ENCODE measurements at regions not wholly inside any gene's neighbourhood (a gene's known extent, or its start where the extent isn't known, plus 50 kb on each side); places are given as distances from the start of the nearest gene placed in this dataset.

- Histone ChIP-seq H2AFZ (ENCODE audit: low read length) (peak overlapping the region; percentile 81), H4K20me1 (ENCODE audit: insufficient read depth, low read length) (no peaks in the 10 kb centered on the region), H3K27ac (ENCODE audit: low read depth, low read length, poor library complexity, severe bottlenecking) (peak overlapping the region; percentile 89), H3K4me1 (ENCODE audit: insufficient read depth, low read length, poor library complexity, severe bottlenecking) (peaks cover 35% of the 10 kb centered on the region), H3K4me3 (ENCODE audit: low read depth, low read length, poor library complexity, severe bottlenecking) (no peak overlapping the region), H3K36me3 (ENCODE audit: insufficient read depth, low read length) (peaks cover 19% of the 10 kb centered on the region), H3K4me2 (ENCODE audit: low read length) (peak overlapping the region; percentile 41; the same call in 1 of the 2 replicates), H3K9me2 (ENCODE audit: insufficient read depth, low read length) (no peaks in the 10 kb centered on the region), H3K79me2 (ENCODE audit: insufficient read depth, low read depth, low read length) (no peaks in the 10 kb centered on the region), H3K9me3 (ENCODE audit: low read length) (no peaks in the 10 kb centered on the region)
- ChIA-PET CTCF (ENCODE audit: unreplicated experiment) (no interaction called here), POLR2A (no interaction called here)
- no peak for DNase-seq (ENCODE audit: low spot score)
- TF ChIP-seq, protein P1, sequence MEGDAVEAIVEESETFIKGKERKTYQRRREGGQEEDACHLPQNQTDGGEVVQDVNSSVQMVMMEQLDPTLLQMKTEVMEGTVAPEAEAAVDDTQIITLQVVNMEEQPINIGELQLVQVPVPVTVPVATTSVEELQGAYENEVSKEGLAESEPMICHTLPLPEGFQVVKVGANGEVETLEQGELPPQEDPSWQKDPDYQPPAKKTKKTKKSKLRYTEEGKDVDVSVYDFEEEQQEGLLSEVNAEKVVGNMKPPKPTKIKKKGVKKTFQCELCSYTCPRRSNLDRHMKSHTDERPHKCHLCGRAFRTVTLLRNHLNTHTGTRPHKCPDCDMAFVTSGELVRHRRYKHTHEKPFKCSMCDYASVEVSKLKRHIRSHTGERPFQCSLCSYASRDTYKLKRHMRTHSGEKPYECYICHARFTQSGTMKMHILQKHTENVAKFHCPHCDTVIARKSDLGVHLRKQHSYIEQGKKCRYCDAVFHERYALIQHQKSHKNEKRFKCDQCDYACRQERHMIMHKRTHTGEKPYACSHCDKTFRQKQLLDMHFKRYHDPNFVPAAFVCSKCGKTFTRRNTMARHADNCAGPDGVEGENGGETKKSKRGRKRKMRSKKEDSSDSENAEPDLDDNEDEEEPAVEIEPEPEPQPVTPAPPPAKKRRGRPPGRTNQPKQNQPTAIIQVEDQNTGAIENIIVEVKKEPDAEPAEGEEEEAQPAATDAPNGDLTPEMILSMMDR (conservative IDR thresholded peaks at IDR 0.05; ENCODE audit: low read length), result no peak
- TF ChIP-seq EZH2phosphoT487 (IDR thresholded peaks at IDR 0.05; ENCODE audit: borderline replicate concordance, low read depth, low read length), result no peak
- intact Hi-C loops (cut with micrococcal nuclease; ENCODE audit: unreplicated experiment), result loop anchor here (5.0 kb wide), 1 partner anchor 37 kb away; no protein-coding TSS in a partner anchor
- no TSS peak for BruUV-seq (replicated peaks)
These were observed 565.2 kb upstream of the LINC00305 start for GRCh38 chr18:64714086-64714485.

DNA sequence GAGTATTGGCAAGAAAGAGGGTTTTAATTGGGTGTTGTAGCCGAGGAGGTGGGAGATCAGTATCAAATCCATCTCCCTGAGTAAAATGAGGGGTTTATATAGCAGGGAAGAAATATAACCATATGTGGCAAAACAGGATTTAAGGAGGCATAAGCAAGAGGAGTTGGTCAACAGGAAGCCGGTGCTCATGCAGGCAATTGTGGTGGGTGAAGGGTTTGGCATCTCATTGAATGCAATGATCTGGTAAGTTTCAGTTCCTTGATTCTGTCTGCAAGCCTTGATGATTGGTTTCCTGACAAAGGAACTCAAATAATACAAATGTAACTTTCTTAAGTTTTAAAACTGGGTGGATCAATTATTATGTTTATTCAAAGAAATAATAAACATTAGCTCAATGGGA lies 564.4 kb upstream of the LINC00305 start:
- ChIA-PET POLR2A (no interaction called here), CTCF (ENCODE audit: unreplicated experiment) (no interaction called here)
- Histone ChIP-seq H3K4me1 (ENCODE audit: insufficient read depth, low read length, poor library complexity, severe bottlenecking) (peaks cover 35% of the 10 kb centered on the region), H3K36me3 (ENCODE audit: insufficient read depth, low read length) (peaks cover 19% of the 10 kb centered on the region), H3K79me2 (ENCODE audit: insufficient read depth, low read depth, low read length) (no peaks in the 10 kb centered on the region), H3K4me3 (ENCODE audit: low read depth, low read length, poor library complexity, severe bottlenecking) (peak overlapping the region; percentile 25), H3K9me3 (ENCODE audit: low read length) (no peaks in the 10 kb centered on the region), H2AFZ (ENCODE audit: low read length) (peak overlapping the region; percentile 81; the same call in 1 of the 2 replicates), H3K4me2 (ENCODE audit: low read length) (peak overlapping the region; percentile 58), H3K27ac (ENCODE audit: low read depth, low read length, poor library complexity, severe bottlenecking) (peak overlapping the region; percentile 89), H3K9me2 (ENCODE audit: insufficient read depth, low read length) (no peaks in the 10 kb centered on the region), H4K20me1 (ENCODE audit: insufficient read depth, low read length) (no peaks in the 10 kb centered on the region)
- TF ChIP-seq, protein P1 (conservative IDR thresholded peaks at IDR 0.05; ENCODE audit: low read length), result no peak
- TF ChIP-seq EZH2phosphoT487 (IDR thresholded peaks at IDR 0.05; ENCODE audit: borderline replicate concordance, low read depth, low read length), result no peak
- BruUV-seq (replicated peaks), result no TSS peak
- intact Hi-C loops (cut with micrococcal nuclease; ENCODE audit: unreplicated experiment), result loop anchor here (5.0 kb wide), 1 partner anchor 36 kb away; no protein-coding TSS in a partner anchor
- DNase-seq (ENCODE audit: low spot score), result peak; percentile 87

DNA sequence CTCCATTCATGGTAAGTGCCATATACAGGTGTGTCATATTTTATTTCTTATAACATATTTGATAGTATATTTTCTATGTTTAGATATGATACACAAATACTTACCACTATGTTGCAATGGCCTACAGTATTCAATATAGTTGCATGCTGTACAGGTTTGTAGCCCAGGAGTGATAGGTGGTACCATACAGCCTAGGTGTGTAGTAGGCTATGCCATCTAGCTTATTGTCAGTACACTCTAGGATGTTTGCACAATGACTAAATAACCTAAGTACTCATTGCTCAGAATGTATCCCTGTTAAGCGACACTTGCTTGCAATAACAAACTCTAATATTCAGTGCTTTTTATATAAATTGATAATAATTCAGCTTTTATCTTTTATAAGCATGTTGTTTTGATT lies 563.1 kb upstream of the LINC00305 start:
- Histone ChIP-seq H2AFZ (ENCODE audit: low read length) (no peak overlapping the region; the same call in 1 of the 2 replicates), H3K9me2 (ENCODE audit: insufficient read depth, low read length) (no peaks in the 10 kb centered on the region), H3K79me2 (ENCODE audit: insufficient read depth, low read depth, low read length) (no peaks in the 10 kb centered on the region), H3K4me3 (ENCODE audit: low read depth, low read length, poor library complexity, severe bottlenecking) (no peak overlapping the region), H4K20me1 (ENCODE audit: insufficient read depth, low read length) (no peaks in the 10 kb centered on the region), H3K9me3 (ENCODE audit: low read length) (no peaks in the 10 kb centered on the region), H3K36me3 (ENCODE audit: insufficient read depth, low read length) (peaks cover 19% of the 10 kb centered on the region), H3K4me2 (ENCODE audit: low read length) (no peak overlapping the region), H3K27ac (ENCODE audit: low read depth, low read length, poor library complexity, severe bottlenecking) (peak overlapping the region; percentile 89), H3K4me1 (ENCODE audit: insufficient read depth, low read length, poor library complexity, severe bottlenecking) (peaks cover 42% of the 10 kb centered on the region)
- ChIA-PET CTCF (ENCODE audit: unreplicated experiment) (no interaction called here), POLR2A (interaction anchor here (0.7 to 1.4 kb wide), 4 partner anchors 10 to 42 kb away, joined by 3 to 5 read pairs (median 3); no protein-coding TSS in a partner anchor)
- BruUV-seq (replicated peaks), result no TSS peak
- DNase-seq (ENCODE audit: low spot score), result no peak
- intact Hi-C loops (cut with micrococcal nuclease; ENCODE audit: unreplicated experiment), result loop anchor here (5.0 kb wide), 1 partner anchor 35 kb away; no protein-coding TSS in a partner anchor
- TF ChIP-seq, protein P1 (conservative IDR thresholded peaks at IDR 0.05; ENCODE audit: low read length), result no peak
- no peak for TF ChIP-seq EZH2phosphoT487 (IDR thresholded peaks at IDR 0.05; ENCODE audit: borderline replicate concordance, low read depth, low read length)
